Umbilical cord (tissue), 1 donor: ENCODE measurements at regions not wholly inside any gene's neighbourhood (a gene's known extent, or its start where the extent isn't known, plus 50 kb on each side); places are given as distances from the start of the nearest gene placed in this dataset.
"Not testable (repeated sequence)": the region's sequence is repeated elsewhere in the genome, so short reads cannot be mapped to it uniquely, and the experiment has no call there.

Experiments used
- DNase-seq: peaks from one replicate; pipeline ENCODE4 v3.0.0-alpha.2; 2015; ENCODE audit warnings: low spot score

DNA sequence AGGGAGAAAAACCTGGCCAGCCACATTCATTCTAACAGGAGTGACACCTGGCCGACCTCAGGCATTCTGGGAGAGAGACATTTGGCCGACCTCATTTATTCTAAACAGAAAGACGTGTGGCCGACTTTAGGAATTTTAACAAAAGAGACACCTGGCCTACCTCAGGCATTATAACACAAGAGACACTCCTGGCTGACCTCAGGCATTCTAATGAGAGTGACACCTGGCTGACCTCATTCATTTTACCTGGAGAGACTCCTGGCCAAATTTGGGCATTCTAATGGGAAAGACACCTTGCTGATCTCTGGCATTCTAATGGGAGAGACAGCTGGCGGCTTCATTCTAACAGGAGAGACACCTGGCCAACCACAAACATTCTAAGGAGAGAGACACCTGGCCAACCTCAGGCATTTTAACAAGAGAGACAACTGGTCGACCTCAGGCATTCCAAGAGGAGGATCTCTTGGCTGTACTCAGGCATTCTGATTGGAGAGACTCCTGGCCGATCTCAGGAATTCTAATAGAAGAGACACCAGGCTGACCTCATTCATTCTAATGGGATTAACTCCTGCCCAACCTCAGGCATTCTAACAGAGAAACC, 1353.9 kb downstream of the UQCRFS1 start:
- no peak for DNase-seq

DNA sequence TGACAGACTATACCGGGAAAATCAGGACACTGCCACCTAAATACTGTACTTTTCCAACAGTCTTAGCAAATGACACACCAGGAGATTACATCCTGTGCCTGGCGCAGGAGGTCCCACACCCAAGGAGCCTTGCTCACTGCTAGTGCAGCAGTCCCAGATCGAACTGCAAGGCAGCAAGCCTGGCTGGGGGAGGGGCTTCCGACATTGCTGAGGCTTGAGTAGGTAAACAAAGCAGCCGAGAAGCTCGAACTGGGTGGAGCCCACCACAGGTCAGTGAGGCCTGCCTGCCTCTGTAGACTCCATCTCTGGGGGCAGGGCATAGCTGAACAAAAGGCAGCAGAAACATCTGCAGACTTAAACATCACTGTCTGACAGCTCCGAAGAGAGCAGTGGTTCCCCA, 1360.0 kb downstream of the UQCRFS1 start:
- DNase-seq, result not testable (repeated sequence)

DNA sequence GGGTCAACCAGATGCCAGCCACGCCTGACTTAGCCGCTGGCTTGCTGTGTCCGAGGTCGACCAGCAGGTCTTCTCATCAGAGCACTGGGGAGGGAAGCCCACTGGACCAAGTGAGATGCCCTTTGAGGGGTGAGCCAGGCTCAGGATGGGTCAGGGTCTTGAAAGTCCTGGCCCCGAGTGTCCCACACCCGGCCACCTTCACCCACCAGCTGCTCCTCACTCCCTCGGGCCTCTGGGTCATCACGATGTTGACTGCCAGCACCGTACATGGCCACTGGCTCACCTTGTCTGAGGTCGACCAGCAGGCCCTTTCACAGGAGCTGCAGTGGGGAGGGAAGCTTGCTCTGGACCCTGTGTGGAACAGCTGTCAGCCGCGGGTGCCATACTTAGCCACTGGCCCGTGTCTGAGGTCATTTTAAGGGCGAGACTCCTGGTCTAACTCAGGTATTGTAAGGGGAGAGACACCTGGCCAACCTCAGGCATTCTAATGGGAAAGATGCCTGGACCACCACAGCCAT, 1361.3 kb downstream of the UQCRFS1 start:
- no peak for DNase-seq

DNA sequence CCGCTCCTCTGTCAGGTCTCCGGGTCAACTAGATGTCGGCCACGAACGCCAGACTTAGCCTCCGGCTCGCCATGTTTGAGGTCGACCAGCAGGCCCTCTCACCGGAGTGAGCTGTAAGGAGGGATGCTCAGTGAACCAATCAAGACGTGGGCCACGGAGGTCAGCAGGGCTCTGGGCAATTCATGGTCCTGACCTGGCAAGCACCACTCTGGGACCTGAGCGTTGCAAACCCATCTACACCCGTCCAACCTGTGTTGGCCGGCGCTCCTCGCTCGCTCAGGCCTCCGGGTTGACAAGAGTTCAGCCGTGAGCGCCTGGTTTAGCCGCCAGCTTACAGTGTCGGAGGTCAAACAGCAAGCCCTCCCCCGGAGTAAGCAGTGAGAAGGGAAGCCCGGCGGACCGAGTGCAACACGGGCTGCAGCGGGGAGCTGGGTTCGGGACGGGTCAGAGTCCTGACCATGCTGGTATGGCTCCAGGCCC, 1361.9 kb downstream of the UQCRFS1 start:
- DNase-seq, result no peak

DNA sequence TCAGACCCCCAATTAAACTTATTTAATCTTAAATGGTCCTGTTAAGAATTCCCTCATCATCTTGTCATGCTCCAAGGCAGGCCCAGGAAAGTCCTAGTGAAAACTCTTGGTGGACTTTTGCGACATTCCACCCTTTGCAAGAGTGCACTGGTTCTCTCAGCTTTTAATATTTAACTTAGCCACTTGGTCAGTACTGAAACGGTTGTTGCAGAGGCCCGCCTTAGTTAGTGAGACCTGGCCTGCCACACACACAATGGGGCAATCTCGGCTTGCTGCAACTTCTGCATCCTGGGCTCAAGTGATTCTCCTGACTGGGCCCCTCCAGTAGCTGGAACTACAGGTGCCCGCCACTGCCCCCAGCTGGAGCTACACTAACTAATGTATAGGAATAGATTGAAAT, 1366.0 kb downstream of the UQCRFS1 start:
- DNase-seq, result no peak

DNA sequence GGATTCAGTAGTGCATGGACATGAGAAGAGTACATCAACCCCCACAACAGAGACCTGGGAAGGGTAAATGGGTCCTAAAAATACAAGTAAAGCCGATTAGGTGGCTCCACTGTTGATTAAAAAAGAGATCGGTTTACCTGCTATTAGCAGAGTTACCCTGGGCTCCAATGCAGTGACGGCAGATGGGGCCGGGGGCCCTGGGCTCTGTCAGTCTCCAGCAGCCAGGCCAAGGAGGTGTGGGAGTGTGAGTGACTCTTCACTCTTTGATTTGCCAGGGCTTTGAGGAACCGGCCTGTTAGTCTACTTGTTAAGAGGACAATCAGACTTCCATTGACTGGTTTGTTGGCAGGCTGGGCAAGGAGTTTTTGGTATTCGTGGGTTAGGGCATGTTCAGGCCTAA, 1368.7 kb downstream of the UQCRFS1 start:
- no peak for DNase-seq

DNA sequence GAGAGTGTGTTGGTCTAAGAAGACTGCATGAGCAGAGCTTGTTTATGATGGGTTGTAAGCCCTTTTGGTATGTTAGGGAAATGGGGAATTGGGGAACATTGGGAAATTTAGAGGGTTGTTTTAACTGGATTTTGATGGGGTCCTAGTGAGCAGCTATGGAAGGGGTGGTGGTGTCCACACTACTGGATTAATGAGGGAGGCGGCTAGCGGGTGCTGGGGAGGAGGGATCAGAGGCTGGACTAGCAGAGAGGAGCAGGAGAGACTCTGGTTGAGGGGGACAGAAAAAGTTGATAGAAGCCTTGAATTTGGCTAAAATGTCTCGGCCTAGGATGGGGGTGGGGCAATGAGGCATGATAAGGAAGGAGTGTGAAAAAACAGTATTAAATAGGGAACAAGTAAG, 1369.1 kb downstream of the UQCRFS1 start:
- no peak for DNase-seq

DNA sequence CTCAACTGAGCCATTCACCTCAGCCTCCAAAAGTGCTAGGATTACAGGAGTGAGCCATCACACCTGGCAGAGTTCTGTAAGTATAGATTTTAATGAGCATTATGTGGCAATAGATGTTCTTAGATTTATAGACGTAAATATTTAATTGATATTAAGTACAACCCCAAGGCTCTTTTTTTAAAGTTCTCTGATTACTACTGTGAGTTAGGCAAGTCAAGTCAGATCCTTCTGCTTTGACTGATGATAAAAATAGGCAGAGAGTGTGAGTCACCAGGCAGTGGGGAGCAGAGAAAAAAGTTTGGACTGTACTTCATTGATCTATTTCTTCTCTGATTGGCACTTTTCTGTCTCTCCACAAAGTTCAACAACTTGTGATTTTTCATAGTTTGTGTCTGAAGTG, 1379.9 kb downstream of the UQCRFS1 start:
- no peak for DNase-seq

DNA sequence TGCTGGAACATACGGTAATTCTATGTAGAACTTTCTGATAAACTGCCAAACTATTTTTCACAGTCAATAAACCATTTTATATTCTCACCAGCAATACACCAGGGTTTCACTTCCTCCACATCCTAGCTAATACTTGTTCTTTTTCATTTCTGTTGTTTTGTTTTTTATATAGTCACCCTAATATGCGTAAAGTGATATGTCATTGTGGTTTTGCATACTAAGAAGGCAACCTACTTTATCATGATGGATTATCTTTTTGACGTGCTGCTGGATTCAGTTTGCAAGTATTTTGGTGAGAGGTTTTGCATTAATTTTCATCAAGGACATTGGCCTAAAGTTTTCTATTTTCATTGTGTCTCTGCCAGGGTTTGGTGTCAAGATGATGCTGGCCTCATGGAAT, 1384.1 kb downstream of the UQCRFS1 start:
- DNase-seq, result no peak

DNA sequence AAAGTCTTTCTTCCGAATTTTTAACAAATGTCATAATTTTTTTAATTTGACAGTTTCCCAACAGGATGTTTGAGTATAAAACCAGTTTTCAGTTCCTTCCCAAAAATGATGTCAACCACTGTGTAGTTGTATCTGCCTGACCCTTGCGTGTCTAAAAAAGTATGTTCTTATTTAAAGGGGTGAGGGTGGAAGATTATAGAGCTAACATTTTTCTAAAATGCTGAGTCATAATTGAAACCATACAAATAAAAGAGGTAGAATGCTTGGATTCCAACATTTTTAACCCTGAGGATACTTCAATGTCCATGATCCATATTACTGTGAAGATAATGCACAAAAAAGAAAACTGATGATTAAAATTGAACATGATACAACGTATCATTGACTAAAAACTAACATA, 1388.8 kb downstream of the UQCRFS1 start:
- no peak for DNase-seq

DNA sequence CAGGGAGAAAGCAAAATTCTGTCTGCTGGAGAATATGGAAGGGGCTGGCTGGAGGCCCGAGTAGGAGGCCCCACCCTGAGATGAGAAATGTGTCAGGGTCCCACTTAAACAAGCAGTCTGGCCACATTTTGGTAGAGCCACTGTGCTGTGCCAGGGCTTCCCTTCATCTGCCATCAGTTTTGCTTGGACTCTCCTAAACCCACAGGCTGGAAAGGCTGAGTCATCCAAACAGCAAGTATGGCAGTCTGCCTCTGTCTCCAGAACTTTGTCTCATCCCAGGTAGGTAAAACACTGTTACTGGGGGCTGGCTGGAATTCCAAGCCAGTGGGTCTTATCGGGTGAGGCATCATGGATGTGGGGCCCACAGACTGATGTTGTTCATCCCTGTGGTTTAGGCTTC, 1390.6 kb downstream of the UQCRFS1 start:
- DNase-seq, result no peak

DNA sequence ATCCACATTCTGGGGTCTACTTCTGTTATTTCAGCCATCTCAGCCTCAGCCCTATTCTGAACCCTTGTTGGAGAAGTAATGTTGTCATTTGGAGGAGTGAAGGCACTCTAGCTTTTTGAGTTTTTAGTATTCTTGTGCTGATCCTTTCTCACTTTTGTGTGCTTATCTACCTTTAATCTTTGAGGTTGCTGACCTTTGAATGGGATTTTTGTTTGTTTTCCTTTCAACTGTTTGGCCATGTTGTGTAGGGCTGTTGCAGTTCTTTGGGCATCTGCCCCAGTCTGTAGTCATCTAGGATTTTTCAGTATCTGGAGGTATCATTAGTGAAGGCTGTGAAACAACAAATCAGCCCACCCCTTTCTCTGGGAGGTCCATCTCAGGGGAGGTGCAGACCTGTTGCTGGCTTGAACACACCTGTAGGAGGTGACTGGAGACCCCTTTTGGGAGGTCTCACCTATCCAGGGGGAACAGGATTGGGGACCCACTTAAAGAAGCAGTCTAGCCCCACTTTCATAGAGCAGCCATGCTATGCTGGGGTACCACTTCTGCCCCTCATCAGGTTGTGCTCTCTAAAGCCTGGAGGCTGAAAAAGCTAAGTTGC, 1391.4 kb downstream of the UQCRFS1 start:
- DNase-seq, result no peak

DNA sequence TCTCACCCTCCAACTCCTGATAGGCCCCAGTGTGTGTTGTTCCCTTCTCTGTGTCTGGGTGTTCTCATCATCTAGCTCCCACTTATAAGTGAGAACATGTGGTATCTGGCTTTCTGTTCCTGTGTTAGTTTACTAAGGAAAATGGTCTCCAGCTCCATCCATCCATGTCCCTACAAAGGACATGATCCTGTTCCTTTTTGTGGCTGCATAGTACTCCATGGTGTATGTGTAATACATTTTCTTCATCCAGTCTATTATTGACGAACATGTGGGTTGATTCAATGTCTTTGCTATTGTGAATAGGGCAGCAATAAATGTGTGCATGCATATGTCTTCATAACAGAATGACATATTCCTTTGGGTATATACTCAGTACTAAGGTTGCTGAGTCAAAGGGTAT, 1397.0 kb downstream of the UQCRFS1 start:
- no peak for DNase-seq

DNA sequence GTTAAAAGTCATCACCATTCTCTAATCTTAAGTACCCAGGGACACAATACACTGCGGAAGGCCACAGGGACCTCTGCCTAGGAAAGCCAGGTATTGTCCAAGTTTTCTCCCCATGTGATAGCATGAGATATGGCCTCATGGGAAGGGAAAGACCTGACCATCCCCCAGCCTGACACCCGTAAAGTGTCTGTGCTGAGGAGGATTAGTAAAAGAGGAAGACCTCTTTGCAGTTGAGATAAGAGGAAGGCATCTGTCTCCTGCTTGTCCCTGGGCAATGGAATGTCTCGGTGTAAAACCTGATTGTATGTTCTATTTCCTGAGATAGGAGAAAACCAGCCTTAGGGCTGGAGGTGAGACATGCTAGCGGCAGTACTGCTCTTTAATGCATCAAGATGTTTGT, 1398.1 kb downstream of the UQCRFS1 start:
- not testable (repeated sequence) for DNase-seq

DNA sequence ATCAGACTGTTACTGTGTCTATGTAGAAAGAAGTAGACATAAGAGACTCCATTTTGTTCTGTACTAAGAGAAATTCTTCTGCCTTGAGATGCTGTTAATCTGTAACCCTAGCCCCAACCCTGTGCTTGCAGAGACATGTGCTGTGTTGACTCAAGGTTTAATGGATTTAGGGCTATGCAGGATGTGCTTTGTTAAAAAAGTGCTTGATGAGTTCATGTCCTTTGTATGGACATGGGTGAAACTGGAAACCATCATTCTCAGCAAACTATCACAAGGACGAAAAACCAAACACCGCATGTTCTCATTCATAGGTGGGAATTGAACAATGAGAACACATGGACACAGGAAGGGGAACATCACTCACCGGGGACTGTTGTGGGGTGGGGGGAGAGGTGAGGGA, 1398.7 kb downstream of the UQCRFS1 start:
- not testable (repeated sequence) for DNase-seq

DNA sequence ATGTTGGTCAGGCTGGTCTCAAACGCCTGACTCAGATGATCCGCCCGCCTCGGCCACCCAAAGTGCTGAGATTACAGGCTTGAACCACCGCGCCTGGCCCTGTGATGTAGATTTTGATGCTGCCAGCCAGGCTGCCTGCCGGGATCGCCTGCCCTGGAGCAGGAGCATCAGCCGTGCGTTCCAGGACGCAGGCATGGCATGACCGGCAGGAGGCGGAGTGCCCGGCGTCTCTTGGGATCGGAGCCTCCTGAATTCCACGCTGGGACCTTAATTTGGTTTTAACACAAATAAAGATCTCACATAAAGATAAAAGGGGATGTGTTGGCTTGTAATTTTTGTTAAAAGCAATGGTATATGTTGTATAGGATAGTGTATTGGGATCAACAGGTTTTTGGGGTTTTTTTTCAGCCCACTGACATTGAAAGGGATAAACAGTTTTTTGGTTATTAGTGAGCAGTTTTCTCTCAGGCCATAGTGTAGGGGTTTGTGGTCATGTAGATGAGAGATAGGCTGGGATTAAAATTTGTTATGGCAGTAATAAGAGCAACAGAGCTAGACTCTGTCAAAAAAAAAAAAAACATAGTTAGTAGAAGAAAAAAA, 1406.4 kb downstream of the UQCRFS1 start:
- DNase-seq, result no peak

DNA sequence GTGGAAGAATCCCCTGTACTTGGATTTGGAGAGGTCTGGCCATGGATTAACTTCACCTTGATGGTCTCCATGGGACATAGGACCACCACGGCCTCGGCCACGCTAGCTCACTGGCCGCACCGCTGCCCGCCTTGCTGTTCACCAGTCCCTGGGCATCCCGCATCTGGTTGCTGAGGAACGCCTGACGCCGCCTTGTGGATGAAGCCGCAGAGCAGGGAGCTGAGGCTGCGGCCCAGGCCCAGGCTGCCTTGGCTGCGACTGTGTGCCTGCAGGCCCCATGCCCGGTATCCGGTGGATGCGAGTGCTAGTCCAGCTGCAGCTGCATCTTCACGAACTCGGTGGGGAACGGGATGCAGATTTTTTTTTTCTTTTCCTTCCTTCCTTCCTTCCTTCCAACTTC, 1407.1 kb downstream of the UQCRFS1 start:
- no peak for DNase-seq

DNA sequence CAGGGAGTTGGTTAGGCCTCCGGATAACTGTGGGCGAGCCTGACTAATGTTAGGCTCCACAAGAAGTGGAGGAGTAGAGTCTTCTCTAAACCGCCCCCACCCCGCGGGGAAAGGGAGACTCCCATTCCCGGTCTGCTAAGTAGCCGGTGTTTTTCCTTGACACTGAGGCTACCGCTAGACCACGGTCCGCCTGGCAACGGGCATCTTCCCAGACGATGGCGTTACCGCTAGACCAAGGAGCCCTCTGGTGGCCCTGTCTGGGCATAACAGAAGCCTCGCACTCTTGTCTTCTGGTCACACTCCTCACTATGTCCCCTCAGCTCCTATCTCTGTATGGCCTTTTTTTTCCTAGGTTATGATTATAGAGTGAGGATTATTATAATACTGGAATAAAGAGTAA, 1410.7 kb downstream of the UQCRFS1 start:
- not testable (repeated sequence) for DNase-seq

DNA sequence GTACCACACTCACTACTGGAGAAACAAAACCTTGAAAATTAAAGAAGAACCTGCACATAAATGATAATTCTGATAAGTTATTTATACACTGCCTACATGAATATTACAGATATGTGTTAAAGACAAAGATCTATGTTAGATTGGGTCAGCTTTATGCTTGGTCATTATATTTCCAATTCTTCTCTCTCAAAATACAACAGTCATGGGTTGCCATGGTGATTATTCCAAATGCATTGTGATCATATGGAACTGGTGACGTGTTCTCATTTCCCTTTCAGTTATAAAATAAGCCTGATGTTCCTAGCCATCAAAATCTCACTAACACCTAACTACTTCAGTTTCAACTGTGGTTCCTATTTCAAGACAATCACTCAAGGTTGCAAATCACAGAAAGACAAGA, 1416.4 kb downstream of the UQCRFS1 start:
- DNase-seq, result no peak

DNA sequence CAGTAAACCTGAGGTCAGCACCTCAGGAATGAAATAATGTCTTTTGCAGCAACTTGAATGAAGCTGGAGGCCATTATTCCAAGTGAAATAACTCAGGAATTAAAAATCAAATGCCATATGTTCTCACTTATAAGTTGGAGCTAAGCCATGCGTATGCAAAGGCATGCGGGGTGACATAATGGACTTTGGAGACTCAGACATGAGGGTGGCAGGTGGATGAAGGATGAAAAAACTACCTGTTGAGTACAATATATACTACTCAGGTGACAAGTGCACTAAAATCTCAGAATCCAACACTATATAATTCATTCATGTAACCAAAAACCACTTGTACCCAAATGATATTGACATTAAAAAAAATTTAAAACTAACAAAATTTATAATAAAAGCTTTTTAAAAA, 1416.9 kb downstream of the UQCRFS1 start:
- no peak for DNase-seq

DNA sequence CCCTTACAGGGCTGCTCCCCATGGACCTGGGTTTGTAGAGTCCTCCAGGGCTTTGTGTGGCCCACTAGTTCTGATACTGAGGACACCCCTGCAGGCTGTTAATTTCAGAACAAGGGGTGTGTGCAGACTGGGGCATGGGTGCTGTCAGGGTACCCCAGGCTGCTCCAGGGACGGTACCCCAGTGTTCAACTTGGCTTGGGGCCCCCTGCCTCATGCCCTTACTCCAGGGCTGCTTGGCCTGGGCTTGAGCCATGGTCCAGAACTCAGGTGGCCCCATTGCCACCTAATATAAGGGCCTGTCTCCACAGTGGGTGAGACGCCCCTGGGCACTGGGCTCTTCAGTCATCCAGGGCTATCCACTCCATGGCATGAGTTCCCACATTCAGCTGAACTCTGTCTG, 1417.6 kb downstream of the UQCRFS1 start:
- no peak for DNase-seq

DNA sequence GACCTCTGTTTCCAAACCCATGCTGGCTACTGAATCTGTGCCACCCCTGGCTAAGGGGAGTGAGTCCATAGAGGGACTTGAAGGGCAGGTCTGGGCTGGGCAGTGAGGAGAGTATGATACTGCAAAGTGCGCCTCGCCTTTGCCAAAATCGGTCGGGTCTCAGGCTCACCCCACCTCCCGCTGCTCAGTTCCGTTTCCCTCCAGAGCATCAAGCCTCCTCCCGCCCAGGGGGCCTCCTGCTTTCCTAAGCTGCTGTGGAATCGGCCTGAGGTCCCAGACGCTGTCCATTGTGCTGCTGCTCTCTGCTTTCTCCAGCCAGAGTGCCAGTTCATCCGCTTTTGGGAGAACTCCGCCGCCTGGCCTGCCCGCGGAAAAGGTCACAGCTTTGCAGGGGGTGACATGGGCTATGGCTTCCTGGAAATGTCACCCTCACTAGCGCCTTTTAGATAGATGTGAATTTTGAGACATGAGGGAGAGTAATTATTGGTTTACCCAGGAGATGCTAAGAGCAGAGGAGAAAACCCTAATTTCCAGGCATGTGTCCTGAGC, 1418.4 kb downstream of the UQCRFS1 start:
- DNase-seq, result peak; percentile 18
